GM23338 (cell line): ENCODE measurements at regions not wholly inside any gene's neighbourhood (a gene's known extent, or its start where the extent isn't known, plus 50 kb on each side); places are given as distances from the start of the nearest gene placed in this dataset.

Experiments
- ATAC-seq: fragments of 200-7000 bp; cut with Tn5 transposase; 3 replicates; pipeline ENCODE4 v1.9.1; 2020
- DNase-seq: peaks from one replicate; pipeline ENCODE4 v3.0.0-alpha.2; 2015; ENCODE audit warnings: low spot score
- H2AFZ ChIP-seq: fragments of 200-600 bp; sonication (generic); 2 replicates; pipeline ENCODE4 v1.8.0; 2016; ENCODE audit warnings: antibody characterized with exemption, mild to moderate bottlenecking, moderate library complexity
- H3F3A ChIP-seq: fragments of 200-600 bp; sonication (generic); replicated peaks from 2 replicates; pipeline ENCODE4 v1.8.0; 2017; ENCODE audit warnings: antibody characterized with exemption, mixed run types, low read depth
- H3K27ac ChIP-seq: fragments of 200-600 bp; sonication (generic); 2 replicates; pipeline ENCODE4 v1.6.1; 2016; ENCODE audit warnings: low read depth
- H3K27me3 ChIP-seq: fragments of 200-600 bp; sonication (generic); 2 replicates; pipeline ENCODE4 v1.8.0; 2016; ENCODE audit warnings: mild to moderate bottlenecking, mixed run types, moderate library complexity; ENCODE audit not compliant: insufficient read depth
- H3K36me3 ChIP-seq: fragments of 200-600 bp; sonication (generic); 2 replicates; pipeline ENCODE4 v1.8.0; 2016; ENCODE audit warnings: mild to moderate bottlenecking; ENCODE audit not compliant: insufficient read depth
- H3K4me1 ChIP-seq: fragments of 200-600 bp; sonication (generic); 2 replicates; pipeline ENCODE4 v1.8.0; 2016; ENCODE audit warnings: mild to moderate bottlenecking, moderate library complexity; ENCODE audit not compliant: insufficient read depth
- H3K4me2 ChIP-seq: fragments of 200-600 bp; sonication (generic); 2 replicates; pipeline ENCODE4 v1.7.1; 2017; ENCODE audit warnings: mixed run types
- H3K4me3 ChIP-seq: fragments of 200-600 bp; sonication (generic); 2 replicates; pipeline ENCODE4 v1.6.1; 2016; ENCODE audit warnings: mixed run types
- H3K79me2 ChIP-seq: fragments of 200-600 bp; sonication (generic); replicated peaks from 2 replicates; pipeline ENCODE4 v1.8.0; 2017; ENCODE audit warnings: mild to moderate bottlenecking; ENCODE audit not compliant: insufficient read depth
- H3K9me2 ChIP-seq: fragments of 200-600 bp; sonication (generic); 2 replicates; pipeline ENCODE4 v1.8.0; 2017; ENCODE audit not compliant: insufficient read depth
- H4K20me1 ChIP-seq: fragments of 200-600 bp; sonication (generic); replicated peaks from 2 replicates; pipeline ENCODE4 v1.8.0; 2017; ENCODE audit warnings: mild to moderate bottlenecking; ENCODE audit not compliant: insufficient read depth
- H3K27ac Mint-ChIP-seq: 2 replicates; pipeline ENCODE4 v1.8.0; 2020; ENCODE audit warnings: inconsistent platforms, mild to moderate bottlenecking, moderate library complexity, mixed read lengths
- H3K27me3 Mint-ChIP-seq: 3 replicates; pipeline ENCODE4 v1.8.0; 2022; ENCODE audit warnings: low read depth, mild to moderate bottlenecking, moderate library complexity, mixed read lengths, inconsistent platforms; ENCODE audit not compliant: insufficient read depth, poor library complexity
- H3K36me3 Mint-ChIP-seq: 3 replicates; pipeline ENCODE4 v1.8.0; 2021; ENCODE audit warnings: low read depth, mild to moderate bottlenecking, inconsistent platforms, moderate library complexity, mixed read lengths
- H3K4me1 Mint-ChIP-seq: 3 replicates; pipeline ENCODE4 v1.8.0; 2020; ENCODE audit warnings: mild to moderate bottlenecking, inconsistent platforms, mixed read lengths
- H3K4me3 Mint-ChIP-seq: 3 replicates; pipeline ENCODE4 v1.8.0; 2021; ENCODE audit warnings: moderate library complexity, mild to moderate bottlenecking, inconsistent platforms, mixed read lengths
- H3K9me3 Mint-ChIP-seq: 3 replicates; pipeline ENCODE4 v1.8.0; 2020; ENCODE audit warnings: moderate library complexity, mild to moderate bottlenecking, inconsistent platforms, mixed read lengths
- CREB1 ChIP-seq: fragments of 250-450 bp; sonication (Bioruptor Pico); IDR thresholded peaks from 2 replicates; pipeline ENCODE4 v1.5.0; 2020; ENCODE audit warnings: low read depth, mild to moderate bottlenecking, moderate library complexity
- EZH2 ChIP-seq: fragments of 200-600 bp; sonication (generic); IDR thresholded peaks from one replicate; pipeline ENCODE4 v1.8.0; 2017; ENCODE audit warnings: antibody characterized with exemption, mild to moderate bottlenecking, low read depth; ENCODE audit not compliant: unreplicated experiment
- EZH2phosphoT487 ChIP-seq: fragments of 200-600 bp; sonication (generic); IDR thresholded peaks from one replicate; pipeline ENCODE4 v1.8.1; 2018; ENCODE audit warnings: antibody characterized with exemption; ENCODE audit not compliant: unreplicated experiment
- JUNB ChIP-seq: IDR thresholded peaks from one replicate; pipeline ENCODE4 v1.6.1; 2016; ENCODE audit warnings: antibody characterized with exemption; ENCODE audit not compliant: unreplicated experiment
- NANOG ChIP-seq: IDR thresholded peaks from 2 replicates; pipeline ENCODE4 v1.6.1; 2016; ENCODE audit warnings: antibody characterized with exemption, borderline replicate concordance
- POLR2AphosphoS5 ChIP-seq: IDR thresholded peaks from 2 replicates; pipeline ENCODE4 v1.6.1; 2016; ENCODE audit warnings: antibody characterized with exemption, low read depth
- REST ChIP-seq: IDR thresholded peaks from one replicate; pipeline ENCODE4 v1.6.1; 2018; ENCODE audit warnings: antibody characterized with exemption; ENCODE audit not compliant: unreplicated experiment
- STAT1 ChIP-seq: IDR thresholded peaks from one replicate; pipeline ENCODE4 v1.6.1; 2016; ENCODE audit warnings: antibody characterized with exemption; ENCODE audit not compliant: unreplicated experiment
- ZNF114 ChIP-seq: fragments of 250-450 bp; sonication (Bioruptor Pico); IDR thresholded peaks from 2 replicates; pipeline ENCODE4 v1.5.0; 2020; ENCODE audit warnings: mild to moderate bottlenecking, moderate library complexity
- ZNF331 ChIP-seq: fragments of 250-450 bp; sonication (Bioruptor Pico); IDR thresholded peaks from 2 replicates; pipeline ENCODE4 v1.5.0; 2020; ENCODE audit warnings: low read depth, mild to moderate bottlenecking, moderate library complexity
- TF ChIP-seq, protein P1 (sequence below): IDR thresholded peaks from 2 replicates; pipeline ENCODE4 v1.6.1; 2016; ENCODE audit warnings: antibody characterized with exemption
- TF ChIP-seq, protein P2 (sequence below), 2 experiments: fragments of 200-600 bp in 1 of 2; sonication (generic) in 1 of 2; conservative IDR thresholded peaks; 2 replicates each; pipeline versions ENCODE4 v1.5.1 to v1.6.1; 2016 to 2017; ENCODE audit warnings: antibody characterized with exemption in 2 of 2, low read depth in 2 of 2, mild to moderate bottlenecking in 2 of 2, moderate library complexity in 1 of 2

DNA sequence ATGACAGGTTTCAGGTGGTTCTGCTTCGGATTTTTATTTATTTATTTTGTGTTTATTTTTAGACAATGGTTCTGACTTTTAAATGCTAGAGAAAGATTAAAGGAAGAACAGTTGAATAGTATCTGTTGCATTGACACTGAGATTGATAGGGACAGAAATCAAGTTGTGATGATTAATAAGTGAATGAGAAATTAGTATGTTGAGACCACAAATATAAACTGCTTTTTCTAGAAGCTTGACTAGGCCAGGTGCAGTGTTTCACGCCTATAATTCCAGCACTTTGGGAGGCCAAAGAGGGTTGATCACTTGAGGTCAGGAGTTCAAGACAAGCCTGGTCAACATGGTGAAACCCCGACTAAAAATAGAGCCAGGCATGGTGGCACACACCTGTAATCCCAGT, 65.1 kb upstream of the TNRC6B start (continued):
- TF ChIP-seq, protein P1, sequence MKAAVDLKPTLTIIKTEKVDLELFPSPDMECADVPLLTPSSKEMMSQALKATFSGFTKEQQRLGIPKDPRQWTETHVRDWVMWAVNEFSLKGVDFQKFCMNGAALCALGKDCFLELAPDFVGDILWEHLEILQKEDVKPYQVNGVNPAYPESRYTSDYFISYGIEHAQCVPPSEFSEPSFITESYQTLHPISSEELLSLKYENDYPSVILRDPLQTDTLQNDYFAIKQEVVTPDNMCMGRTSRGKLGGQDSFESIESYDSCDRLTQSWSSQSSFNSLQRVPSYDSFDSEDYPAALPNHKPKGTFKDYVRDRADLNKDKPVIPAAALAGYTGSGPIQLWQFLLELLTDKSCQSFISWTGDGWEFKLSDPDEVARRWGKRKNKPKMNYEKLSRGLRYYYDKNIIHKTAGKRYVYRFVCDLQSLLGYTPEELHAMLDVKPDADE, result no peak
- TF ChIP-seq STAT1 (no peak), EZH2phosphoT487 (no peak), JUNB (no peak), ZNF331 (CRISPR knock-in tag) (no peak), ZNF114 (CRISPR knock-in tag) (no peak), POLR2AphosphoS5 (no peak), EZH2 (no peak)
- TF ChIP-seq, protein P2, sequence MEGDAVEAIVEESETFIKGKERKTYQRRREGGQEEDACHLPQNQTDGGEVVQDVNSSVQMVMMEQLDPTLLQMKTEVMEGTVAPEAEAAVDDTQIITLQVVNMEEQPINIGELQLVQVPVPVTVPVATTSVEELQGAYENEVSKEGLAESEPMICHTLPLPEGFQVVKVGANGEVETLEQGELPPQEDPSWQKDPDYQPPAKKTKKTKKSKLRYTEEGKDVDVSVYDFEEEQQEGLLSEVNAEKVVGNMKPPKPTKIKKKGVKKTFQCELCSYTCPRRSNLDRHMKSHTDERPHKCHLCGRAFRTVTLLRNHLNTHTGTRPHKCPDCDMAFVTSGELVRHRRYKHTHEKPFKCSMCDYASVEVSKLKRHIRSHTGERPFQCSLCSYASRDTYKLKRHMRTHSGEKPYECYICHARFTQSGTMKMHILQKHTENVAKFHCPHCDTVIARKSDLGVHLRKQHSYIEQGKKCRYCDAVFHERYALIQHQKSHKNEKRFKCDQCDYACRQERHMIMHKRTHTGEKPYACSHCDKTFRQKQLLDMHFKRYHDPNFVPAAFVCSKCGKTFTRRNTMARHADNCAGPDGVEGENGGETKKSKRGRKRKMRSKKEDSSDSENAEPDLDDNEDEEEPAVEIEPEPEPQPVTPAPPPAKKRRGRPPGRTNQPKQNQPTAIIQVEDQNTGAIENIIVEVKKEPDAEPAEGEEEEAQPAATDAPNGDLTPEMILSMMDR (conservative IDR thresholded peaks at IDR 0.05; ENCODE audit: low read depth in 2 of 2), result no peak

GRCh38 chr22:40113696-40114095, 64.0 kb upstream of the TNRC6B start:
- H3K9me2 ChIP-seq, result no peaks in the 10 kb centered on the region
- TF ChIP-seq CREB1 (CRISPR knock-in tag) (no peak), EZH2phosphoT487 (no peak), REST (no peak), EZH2 (no peak), JUNB (no peak), POLR2AphosphoS5 (no peak), NANOG (no peak), ZNF331 (CRISPR knock-in tag) (no peak)
- TF ChIP-seq, protein P2 (conservative IDR thresholded peaks at IDR 0.05; ENCODE audit: low read depth in 2 of 2), result no peak

More at GRCh38 chr22:40113696-40114095, 64.0 kb upstream of the TNRC6B start:
- peaks cover 7% of the 10 kb centered on the region; the same call in 1 of the 2 replicates for H3K79me2 ChIP-seq
- H3K27me3 ChIP-seq, result no peaks in the 10 kb centered on the region
- Mint-ChIP-seq H3K27ac (no peak overlapping the region), H3K27me3 (peaks cover 6% of the 10 kb centered on the region), H3K36me3 (no peaks in the 10 kb centered on the region), H3K4me3 (no peak overlapping the region), H3K4me1 (peaks cover 11% of the 10 kb centered on the region), H3K9me3 (no peaks in the 10 kb centered on the region)
- ATAC-seq, result no peak
- H3K4me2 ChIP-seq, result no peak overlapping the region
- peaks cover 6% of the 10 kb centered on the region for H4K20me1 ChIP-seq
- no peak overlapping the region for H3K27ac ChIP-seq
- H3K36me3 ChIP-seq, result no peaks in the 10 kb centered on the region
- no peak overlapping the region for H3K4me3 ChIP-seq
- no peaks in the 10 kb centered on the region for H3K4me1 ChIP-seq
- H2AFZ ChIP-seq, result no peak overlapping the region
- no peaks in the 10 kb centered on the region for H3F3A ChIP-seq
- no peak for DNase-seq
